CD14-positive monocyte (primary cell): ENCODE measurements at regions not wholly inside any gene's neighbourhood (a gene's known extent, or its start where the extent isn't known, plus 50 kb on each side); places are given as distances from the start of the nearest gene placed in this dataset.

Source experiments
- DNase-seq, 3 donors: peaks; one replicate each; pipeline ENCODE4 v3.0.0-alpha.2; 2011 to 2022
- H2AFZ ChIP-seq: 2 replicates; pipeline ENCODE4 v1.6.0; 2012; ENCODE audit warnings: mild to moderate bottlenecking, low read depth, low read length, inconsistent platforms; ENCODE audit not compliant: insufficient read depth, poor library complexity, severe bottlenecking
- H3K27ac ChIP-seq, 2 donors: 1 replicate in 1 of 2; 2 replicates in 1 of 2; pipeline ENCODE4 v1.5.1; 2012 to 2013; ENCODE audit warnings: low read length in 2 of 2, control low read depth in 1 of 2, inconsistent platforms in 1 of 2, low read depth in 1 of 2, mild to moderate bottlenecking in 1 of 2
- H3K27me3 ChIP-seq, 2 donors: one replicate each; pipeline versions ENCODE4 v1.6.0 to v1.6.1; 2011 to 2013; ENCODE audit warnings: low read length in 2 of 2; ENCODE audit not compliant: control insufficient read depth in 2 of 2, insufficient read depth in 2 of 2
- H3K36me3 ChIP-seq, 2 donors: replicated peaks in 1 of 2; 1 replicate in 1 of 2; 2 replicates in 1 of 2; pipeline versions ENCODE4 v1.5.1 to v1.6.1; 2012 to 2013; ENCODE audit warnings: low read length in 2 of 2, control low read depth in 1 of 2, inconsistent platforms in 1 of 2, mild to moderate bottlenecking in 1 of 2; ENCODE audit not compliant: insufficient read depth in 2 of 2, control insufficient read depth in 1 of 2
- H3K4me1 ChIP-seq, 2 donors: 1 replicate in 1 of 2; 2 replicates in 1 of 2; pipeline versions ENCODE4 v1.5.1 to v1.6.1; 2012 to 2013; ENCODE audit warnings: low read length in 2 of 2, control low read depth in 1 of 2, inconsistent platforms in 1 of 2, mild to moderate bottlenecking in 1 of 2, moderate library complexity in 1 of 2; ENCODE audit not compliant: insufficient read depth in 2 of 2, control insufficient read depth in 1 of 2
- H3K4me2 ChIP-seq: replicated peaks from 2 replicates; pipeline ENCODE3; 2012; ENCODE audit warnings: low read length, moderate library complexity, mild to moderate bottlenecking; ENCODE audit not compliant: poor library complexity, severe bottlenecking; ENCODE audit errors: extremely low read depth
- H3K4me3 ChIP-seq, 3 experiments: fragments of 200-600 bp in 1 of 3; sonication (generic) in 1 of 3; replicated peaks in 1 of 3; 1 replicate in 2 of 3; 2 replicates in 1 of 3; pipeline ENCODE4 v1.5.1; 2011 to 2013; ENCODE audit warnings: low read length in 3 of 3, mild to moderate bottlenecking in 3 of 3, control low read depth in 2 of 3, low read depth in 2 of 3, inconsistent platforms in 1 of 3, moderate library complexity in 1 of 3
- H3K79me2 ChIP-seq: 2 replicates; pipeline ENCODE4 v1.6.0; 2012; ENCODE audit warnings: mild to moderate bottlenecking, control low read depth, inconsistent platforms, low read length, moderate library complexity; ENCODE audit not compliant: insufficient read depth
- H3K9ac ChIP-seq: 2 replicates; pipeline ENCODE4 v1.6.0; 2017; ENCODE audit warnings: low read length, mild to moderate bottlenecking; ENCODE audit not compliant: insufficient read depth, poor library complexity, severe bottlenecking
- H3K9me3 ChIP-seq, 2 donors: replicated peaks in 1 of 2; 1 replicate in 1 of 2; 2 replicates in 1 of 2; pipeline versions ENCODE4 v1.5.1 to v1.6.1; 2012 to 2013; ENCODE audit warnings: low read length in 2 of 2, control low read depth in 1 of 2; ENCODE audit not compliant: control insufficient read depth in 1 of 2, insufficient read depth in 1 of 2
- H4K20me1 ChIP-seq: 2 replicates; pipeline ENCODE4 v1.6.0; 2012; ENCODE audit warnings: mild to moderate bottlenecking, low read length, control low read depth, moderate library complexity; ENCODE audit not compliant: insufficient read depth
- H3K27ac Mint-ChIP-seq, 7 donors: one replicate each; pipeline ENCODE4 v1.8.0; 2020; ENCODE audit warnings: mild to moderate bottlenecking in 7 of 7, mixed read lengths in 7 of 7, moderate library complexity in 6 of 7, inconsistent platforms in 2 of 7
- H3K27me3 Mint-ChIP-seq, 3 donors: one replicate each; pipeline ENCODE4 v1.8.0; 2021 to 2022; ENCODE audit warnings: low read depth in 3 of 3, mild to moderate bottlenecking in 3 of 3, mixed read lengths in 3 of 3, moderate library complexity in 3 of 3, inconsistent platforms in 1 of 3
- H3K36me3 Mint-ChIP-seq, 2 donors: one replicate each; pipeline ENCODE4 v1.8.0; 2020; ENCODE audit warnings: mixed read lengths in 2 of 2, inconsistent platforms in 1 of 2, mild to moderate bottlenecking in 1 of 2
- H3K4me1 Mint-ChIP-seq: one replicate; pipeline ENCODE4 v1.8.0; 2020; ENCODE audit warnings: mild to moderate bottlenecking, mixed read lengths
- H3K4me3 Mint-ChIP-seq, 2 donors: one replicate each; pipeline ENCODE4 v1.8.0; 2020; ENCODE audit warnings: mild to moderate bottlenecking in 2 of 2, mixed read lengths in 2 of 2, moderate library complexity in 1 of 2
- H3K9me3 Mint-ChIP-seq, 7 donors: one replicate each; pipeline ENCODE4 v1.8.0; 2020 to 2022; ENCODE audit warnings: mixed read lengths in 7 of 7, mild to moderate bottlenecking in 6 of 7, moderate library complexity in 6 of 7, inconsistent platforms in 2 of 7
- WGBS: methylation state at CpG from one replicate; pipeline ENCODE4 v1.1.5; 2013; ENCODE audit warnings: missing lambda C conversion rate; ENCODE audit not compliant: insufficient coverage; 5-methylcytosine and 5-hydroxymethylcytosine counted together
- intact Hi-C, 2 donors: fragments of 100-400 bp; cut with micrococcal nuclease; formaldehyde crosslinking; loops; one replicate each; pipeline versions ENCODE4 v1.15.0 to v1.15.1; 2023
- TF ChIP-seq, protein P1 (sequence below): fragments of 200-600 bp; IDR thresholded peaks from one replicate; pipeline ENCODE4 v1.8.0; 2022; ENCODE audit warnings: antibody characterized with exemption, mild to moderate bottlenecking

DNA sequence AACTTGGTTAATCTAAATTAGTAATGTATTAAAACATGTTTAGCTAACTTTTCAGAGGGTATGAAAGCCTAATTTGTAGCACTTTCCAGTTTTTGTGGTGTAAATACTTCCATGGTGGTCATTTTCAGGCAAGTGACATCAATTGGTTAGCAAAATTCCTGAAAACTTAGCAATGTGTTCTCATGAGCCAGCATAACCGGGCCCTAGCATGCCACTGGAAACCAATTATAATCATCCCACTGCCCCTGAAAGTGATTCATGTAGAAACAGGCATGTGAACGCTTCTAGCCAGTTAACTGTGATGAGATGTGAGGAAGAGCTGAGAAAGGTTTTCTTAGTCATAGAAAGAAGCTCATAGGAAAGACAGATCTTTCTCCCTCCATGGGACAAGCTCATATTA is 417.2 kb downstream of the TLR4 start:
- no peak overlapping the region for H2AFZ ChIP-seq
- no peaks in the 10 kb centered on the region for H3K9me3 ChIP-seq
- no peak overlapping the region for H3K27ac ChIP-seq
- Mint-ChIP-seq H3K36me3 (no peaks in the 10 kb centered on the region), H3K9me3 (peaks cover 0 to 4% (median 2%) of the 10 kb centered on the region in 7 donors), H3K27me3 (no peaks in the 10 kb centered on the region), H3K27ac (no peak overlapping the region), H3K4me1 (no peaks in the 10 kb centered on the region), H3K4me3 (no peak overlapping the region)
- no CpG with 5 or more reads among the region's 2 CpGs for WGBS
- TF ChIP-seq, protein P1, sequence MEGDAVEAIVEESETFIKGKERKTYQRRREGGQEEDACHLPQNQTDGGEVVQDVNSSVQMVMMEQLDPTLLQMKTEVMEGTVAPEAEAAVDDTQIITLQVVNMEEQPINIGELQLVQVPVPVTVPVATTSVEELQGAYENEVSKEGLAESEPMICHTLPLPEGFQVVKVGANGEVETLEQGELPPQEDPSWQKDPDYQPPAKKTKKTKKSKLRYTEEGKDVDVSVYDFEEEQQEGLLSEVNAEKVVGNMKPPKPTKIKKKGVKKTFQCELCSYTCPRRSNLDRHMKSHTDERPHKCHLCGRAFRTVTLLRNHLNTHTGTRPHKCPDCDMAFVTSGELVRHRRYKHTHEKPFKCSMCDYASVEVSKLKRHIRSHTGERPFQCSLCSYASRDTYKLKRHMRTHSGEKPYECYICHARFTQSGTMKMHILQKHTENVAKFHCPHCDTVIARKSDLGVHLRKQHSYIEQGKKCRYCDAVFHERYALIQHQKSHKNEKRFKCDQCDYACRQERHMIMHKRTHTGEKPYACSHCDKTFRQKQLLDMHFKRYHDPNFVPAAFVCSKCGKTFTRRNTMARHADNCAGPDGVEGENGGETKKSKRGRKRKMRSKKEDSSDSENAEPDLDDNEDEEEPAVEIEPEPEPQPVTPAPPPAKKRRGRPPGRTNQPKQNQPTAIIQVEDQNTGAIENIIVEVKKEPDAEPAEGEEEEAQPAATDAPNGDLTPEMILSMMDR, result no peak
- H3K4me1 ChIP-seq, result no peaks in the 10 kb centered on the region
- DNase-seq, result no peak
- H4K20me1 ChIP-seq, result no peaks in the 10 kb centered on the region
- no peak overlapping the region for H3K9ac ChIP-seq
- H3K4me3 ChIP-seq, result no peak overlapping the region
- intact Hi-C loops, result no loop called here
- no peaks in the 10 kb centered on the region for H3K79me2 ChIP-seq
- no peaks in the 10 kb centered on the region for H3K36me3 ChIP-seq
- H3K27me3 ChIP-seq, result no peaks in the 10 kb centered on the region
- no peak overlapping the region for H3K4me2 ChIP-seq

DNA sequence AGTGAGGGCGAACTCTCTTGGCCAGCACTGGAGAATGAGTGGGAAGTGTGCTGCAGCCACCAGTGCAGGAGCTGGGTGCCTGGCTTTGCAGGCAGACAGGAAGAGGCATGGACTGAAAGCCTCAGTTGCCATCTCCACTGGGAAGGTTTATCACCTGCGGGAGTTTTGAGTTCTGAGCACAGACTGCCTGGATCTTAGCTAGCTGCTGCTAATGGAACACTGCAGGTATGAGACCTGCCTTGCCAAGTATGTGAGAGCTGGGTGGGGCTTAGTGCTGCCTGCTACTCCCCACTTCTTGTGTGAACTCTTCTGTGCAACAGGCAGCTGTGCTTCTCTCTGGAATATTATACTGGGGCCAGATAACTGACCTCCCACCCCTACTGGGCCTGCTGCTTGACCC is 424.1 kb downstream of the TLR4 start:
- H3K9me3 ChIP-seq, result no peaks in the 10 kb centered on the region
- DNase-seq, result no peak
- H3K4me1 ChIP-seq, result no peaks in the 10 kb centered on the region
- no peak overlapping the region for H3K4me2 ChIP-seq
- no peaks in the 10 kb centered on the region for H3K27me3 Mint-ChIP-seq
- H3K4me1 Mint-ChIP-seq, result no peaks in the 10 kb centered on the region
- no peaks in the 10 kb centered on the region for H4K20me1 ChIP-seq
- no peak overlapping the region for H3K27ac ChIP-seq
- H3K79me2 ChIP-seq, result no peaks in the 10 kb centered on the region
- no peaks in the 10 kb centered on the region for H3K36me3 Mint-ChIP-seq
- H2AFZ ChIP-seq, result no peak overlapping the region
- H3K9me3 Mint-ChIP-seq, result peaks cover 0 to 7% (median 2%) of the 10 kb centered on the region in 7 donors
- intact Hi-C loops, result no loop called here
- TF ChIP-seq, protein P1, result no peak
- H3K27ac Mint-ChIP-seq, result no peak overlapping the region
- H3K4me3 Mint-ChIP-seq, result no peak overlapping the region
- no peak overlapping the region for H3K9ac ChIP-seq
- no peaks in the 10 kb centered on the region for H3K36me3 ChIP-seq
- no peaks in the 10 kb centered on the region for H3K27me3 ChIP-seq
- 89% methylated on average over 2 of the region's 2 CpGs for WGBS
- H3K4me3 ChIP-seq, result no peak overlapping the region
